Colonic mucosa (tissue), 4 donors: ENCODE measurements at regions not wholly inside any gene's neighbourhood (a gene's known extent, or its start where the extent isn't known, plus 50 kb on each side); places are given as distances from the start of the nearest gene placed in this dataset.

ENCODE experiments used
- DNase-seq: peaks from one replicate; pipeline ENCODE4 v3.0.0-alpha.2; 2020
- H3K27ac ChIP-seq: fragments of 200-600 bp; one replicate; pipeline ENCODE4 v1.8.0; 2021
- H3K27me3 ChIP-seq: fragments of 200-600 bp; one replicate; pipeline ENCODE4 v1.8.0; 2021
- H3K36me3 ChIP-seq: fragments of 200-600 bp; one replicate; pipeline ENCODE4 v1.8.0; 2021
- H3K4me1 ChIP-seq: fragments of 200-600 bp; one replicate; pipeline ENCODE4 v1.8.0; 2021; ENCODE audit warnings: mild to moderate bottlenecking
- H3K4me3 ChIP-seq: fragments of 200-600 bp; one replicate; pipeline ENCODE4 v1.8.0; 2021
- H3K9ac ChIP-seq, 2 donors: one replicate each; pipeline ENCODE4 v1.7.0; 2013; ENCODE audit warnings: control low read depth in 2 of 2, low read depth in 2 of 2, low read length in 2 of 2
- H3K9me3 ChIP-seq: fragments of 200-600 bp; one replicate; pipeline ENCODE4 v1.8.0; 2021
- CTCF ChIP-seq: fragments of 200-600 bp; IDR thresholded peaks from one replicate; pipeline ENCODE4 v1.8.0; 2022; ENCODE audit warnings: antibody characterized with exemption, mild to moderate bottlenecking
- intact Hi-C: fragments of 100-400 bp; cut with DNase I; formaldehyde crosslinking; loops from one replicate; pipeline ENCODE4 v1.14.1; 2022
- donor health status: healthy.
- donor health status: DM: no; HTN: no; CAD: no.
- donor health status: DM: no; HTN: no; CAD: no.

GRCh38 chr2:107687073-107687472, 139.6 kb upstream of the RGPD4 start:
- Histone ChIP-seq H3K27ac (no peak overlapping the region), H3K9me3 (no peaks in the 10 kb centered on the region), H3K9ac (no peak overlapping the region), H3K36me3 (no peaks in the 10 kb centered on the region), H3K27me3 (no peaks in the 10 kb centered on the region), H3K4me3 (no peak overlapping the region), H3K4me1 (no peaks in the 10 kb centered on the region)
- no peak for TF ChIP-seq CTCF
- intact Hi-C loops, result no loop called here
- DNase-seq, result no peak

GRCh38 chr2:107688135-107688534, 138.6 kb upstream of the RGPD4 start:
- DNase-seq, result no peak
- no peaks in the 10 kb centered on the region for H3K36me3 ChIP-seq
- no peaks in the 10 kb centered on the region for H3K27me3 ChIP-seq
- H3K9me3 ChIP-seq, result no peaks in the 10 kb centered on the region
- TF ChIP-seq CTCF, result no peak
- no peaks in the 10 kb centered on the region for H3K4me1 ChIP-seq
- H3K27ac ChIP-seq, result no peak overlapping the region
- intact Hi-C loops, result no loop called here
- no peak overlapping the region for H3K9ac ChIP-seq
- H3K4me3 ChIP-seq, result no peak overlapping the region

- intact Hi-C loops, result no loop called here
- Histone ChIP-seq H3K9me3 (no peaks in the 10 kb centered on the region), H3K36me3 (no peaks in the 10 kb centered on the region), H3K27ac (no peak overlapping the region), H3K9ac (no peak overlapping the region), H3K27me3 (no peaks in the 10 kb centered on the region), H3K4me1 (no peaks in the 10 kb centered on the region), H3K4me3 (no peak overlapping the region)
- TF ChIP-seq CTCF, result no peak
- DNase-seq, result no peak
These were observed 133.1 kb upstream of the RGPD4 start for GRCh38 chr2:107693604-107694003.

GRCh38 chr2:107694667-107695066, 132.0 kb upstream of the RGPD4 start:
- no peak overlapping the region for H3K4me3 ChIP-seq
- intact Hi-C loops, result no loop called here
- no peaks in the 10 kb centered on the region for H3K4me1 ChIP-seq
- no peaks in the 10 kb centered on the region for H3K27me3 ChIP-seq
- H3K9me3 ChIP-seq, result no peaks in the 10 kb centered on the region
- no peak for DNase-seq
- H3K36me3 ChIP-seq, result no peaks in the 10 kb centered on the region
- H3K27ac ChIP-seq, result no peak overlapping the region
- TF ChIP-seq CTCF, result no peak
- no peak overlapping the region for H3K9ac ChIP-seq

GRCh38 chr2:107697385-107697784, 129.3 kb upstream of the RGPD4 start:
- no peaks in the 10 kb centered on the region for H3K4me1 ChIP-seq
- intact Hi-C loops, result no loop called here
- H3K4me3 ChIP-seq, result no peak overlapping the region
- H3K27me3 ChIP-seq, result no peaks in the 10 kb centered on the region
- TF ChIP-seq CTCF, result no peak
- no peaks in the 10 kb centered on the region for H3K36me3 ChIP-seq
- no peak overlapping the region for H3K9ac ChIP-seq
- H3K27ac ChIP-seq, result no peak overlapping the region
- no peaks in the 10 kb centered on the region for H3K9me3 ChIP-seq
- DNase-seq, result no peak

- Histone ChIP-seq H3K9ac (no peak overlapping the region), H3K36me3 (no peaks in the 10 kb centered on the region), H3K27me3 (no peaks in the 10 kb centered on the region), H3K4me1 (no peaks in the 10 kb centered on the region), H3K4me3 (no peak overlapping the region), H3K9me3 (no peaks in the 10 kb centered on the region), H3K27ac (no peak overlapping the region)
- TF ChIP-seq CTCF, result no peak
- DNase-seq, result no peak
- intact Hi-C loops, result no loop called here
These were observed 127.8 kb upstream of the RGPD4 start for GRCh38 chr2:107698861-107699260.
